Lung (tissue), 11 donors: ENCODE measurements at regions not wholly inside any gene's neighbourhood (a gene's known extent, or its start where the extent isn't known, plus 50 kb on each side); places are given as distances from the start of the nearest gene placed in this dataset.

Experiments
- ATAC-seq: fragments of 200-7000 bp; cut with Tn5 transposase; one replicate; pipeline ENCODE4 v1.9.1; 2020; ENCODE audit warnings: moderate number of reproducible peaks; ENCODE audit not compliant: insufficient read depth, low FRiP score
- DNase-seq, 3 donors: peaks; one replicate each; pipeline ENCODE4 v3.0.0-alpha.2; 2013 to 2017
- H3K27ac ChIP-seq, 2 donors: one replicate each; pipeline ENCODE4 v1.5.1; 2013; ENCODE audit warnings: mild to moderate bottlenecking in 2 of 2, moderate library complexity in 2 of 2, control low read depth in 1 of 2, inconsistent platforms in 1 of 2, low read depth in 1 of 2, low read length in 1 of 2
- H3K27me3 ChIP-seq, 3 donors: one replicate each; pipeline ENCODE4 v1.5.1; 2013; ENCODE audit warnings: low read length in 2 of 3; ENCODE audit not compliant: control insufficient read depth in 3 of 3, insufficient read depth in 3 of 3
- H3K36me3 ChIP-seq, 4 donors: one replicate each; pipeline ENCODE4 v1.5.1; 2013; ENCODE audit warnings: low read length in 4 of 4, mild to moderate bottlenecking in 1 of 4, moderate library complexity in 1 of 4; ENCODE audit not compliant: control insufficient read depth in 4 of 4, insufficient read depth in 4 of 4
- H3K4me1 ChIP-seq, 5 donors: one replicate each; pipeline ENCODE4 v1.5.1; 2013; ENCODE audit warnings: low read length in 5 of 5, mild to moderate bottlenecking in 2 of 5, moderate library complexity in 1 of 5; ENCODE audit not compliant: control insufficient read depth in 5 of 5, insufficient read depth in 5 of 5
- H3K4me3 ChIP-seq: one replicate; pipeline ENCODE4 v1.5.1; 2013; ENCODE audit warnings: mild to moderate bottlenecking, control low read depth, moderate library complexity
- H3K9ac ChIP-seq, 2 donors: one replicate each; pipeline ENCODE4 v1.5.1; 2013; ENCODE audit warnings: low read length in 2 of 2, control low read depth in 1 of 2; ENCODE audit not compliant: insufficient read depth in 1 of 2
- H3K9me3 ChIP-seq, 4 donors: one replicate each; pipeline ENCODE4 v1.5.1; 2013; ENCODE audit warnings: low read length in 3 of 4, mild to moderate bottlenecking in 1 of 4, moderate library complexity in 1 of 4; ENCODE audit not compliant: control insufficient read depth in 4 of 4, insufficient read depth in 3 of 4
- CTCF ChIP-seq: IDR thresholded peaks from 2 replicates; pipeline ENCODE4 v1.5.1; 2012; ENCODE audit warnings: mild to moderate bottlenecking; ENCODE audit errors: control extremely low read depth, extremely low read depth
- WGBS, 2 donors: extraction: QIAGEN DNeasy Blood & Tissue Kit; methylation state at CpG; one replicate each; pipeline ENCODE4 v1.1.7; 2013; 5-methylcytosine and 5-hydroxymethylcytosine counted together
- donor health status: control.
- donor health status: control.
- donor health status: Bipolar disorder and iron deficiency.
- donor health status: healthy.
- donor health status: DM: yes; HTN: yes; CAD: no.

DNA sequence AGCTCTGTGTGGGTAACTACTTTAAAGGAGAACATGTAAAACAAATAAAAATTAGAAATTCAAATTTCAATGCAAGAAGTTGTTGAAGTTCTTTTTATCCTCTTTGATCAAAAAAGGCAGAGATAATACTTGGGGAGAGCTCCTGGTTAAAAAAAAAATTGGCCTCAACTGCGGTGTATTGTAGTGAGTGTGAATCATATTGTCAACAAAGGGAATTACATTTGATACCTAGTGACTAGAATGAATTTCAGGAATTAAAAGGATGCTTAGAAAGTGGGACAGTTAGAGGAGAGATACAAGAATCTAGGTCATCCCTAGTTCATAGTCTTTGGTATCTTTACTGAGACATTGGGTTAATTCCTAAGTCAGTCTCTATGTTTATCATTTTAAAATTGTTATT is 473.0 kb downstream of the CCDC85A start:
- TF ChIP-seq CTCF = no peak
- ATAC-seq (no peak), DNase-seq (no peak)
- no peaks in the 10 kb centered on the region for H3K36me3 ChIP-seq
- H3K9me3 ChIP-seq = no peaks in the 10 kb centered on the region
- no peak overlapping the region for H3K27ac ChIP-seq
- no peaks in the 10 kb centered on the region for H3K27me3 ChIP-seq
- H3K4me1 ChIP-seq = no peaks in the 10 kb centered on the region
- WGBS, 2 donors = 90 to 91% methylated on average over 1 of the region's 1 CpG
- H3K9ac ChIP-seq = no peak overlapping the region
- H3K4me3 ChIP-seq = no peak overlapping the region

GRCh38 chr2:56666777-56667176 is 483.0 kb downstream of the CCDC85A start:
- WGBS, 2 donors = 24 to 36% methylated on average over 2 of the region's 2 CpGs
- Histone ChIP-seq H3K36me3 (no peaks in the 10 kb centered on the region), H3K27me3 (no peaks in the 10 kb centered on the region), H3K9me3 (no peaks in the 10 kb centered on the region), H3K9ac (no peak overlapping the region), H3K27ac (no peak overlapping the region), H3K4me3 (no peak overlapping the region), H3K4me1 (no peaks in the 10 kb centered on the region)
- DNase-seq (no peak), ATAC-seq (no peak)
- no peak for TF ChIP-seq CTCF

DNA sequence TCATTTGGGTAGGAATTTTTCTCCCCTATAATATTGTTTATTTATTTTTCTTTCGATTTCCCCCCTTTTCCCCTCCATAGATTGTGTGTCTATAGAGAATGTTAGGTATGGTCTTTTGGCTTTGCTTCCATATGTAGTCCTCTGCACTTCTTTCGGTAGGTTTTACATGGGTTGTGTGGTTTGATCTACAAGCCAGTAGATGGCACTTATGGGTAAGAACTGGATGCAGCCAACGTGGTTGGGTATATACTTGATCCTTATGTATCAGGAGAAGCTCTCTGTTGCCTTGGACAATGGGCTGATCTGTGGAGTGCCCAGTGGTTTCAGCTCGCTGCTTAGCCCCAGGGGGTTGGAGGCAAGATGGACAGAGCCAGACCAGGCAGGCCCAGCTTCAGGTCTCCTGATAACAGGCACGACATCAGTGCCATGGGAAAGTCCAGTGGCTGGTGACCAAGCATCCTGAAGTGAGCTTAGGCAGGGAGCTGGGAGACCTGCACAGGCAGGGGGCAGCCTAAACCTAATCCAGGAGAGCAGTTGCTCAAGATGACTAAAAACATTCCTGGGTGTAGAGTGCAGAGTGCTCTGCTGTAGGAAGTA is 488.3 kb downstream of the CCDC85A start:
- 50 to 69% methylated on average over 5 of the region's 5 CpGs for WGBS, 2 donors
- no peak for DNase-seq
- ATAC-seq = no peak

More for the DNA sequence above, 488.3 kb downstream of the CCDC85A start:
- Histone ChIP-seq H3K27ac (no peak overlapping the region), H3K4me3 (no peak overlapping the region), H3K36me3 (no peaks in the 10 kb centered on the region), H3K27me3 (no peaks in the 10 kb centered on the region), H3K9me3 (peaks cover 0 to 16% (median 5%) of the 10 kb centered on the region in 4 donors), H3K9ac (no peak overlapping the region), H3K4me1 (no peaks in the 10 kb centered on the region)
- TF ChIP-seq CTCF = no peak
